WTC11 (cell line): ENCODE measurements at regions not wholly inside any gene's neighbourhood (a gene's known extent, or its start where the extent isn't known, plus 50 kb on each side); places are given as distances from the start of the nearest gene placed in this dataset.

Experiments used
- ATAC-seq: fragments of 200-7000 bp; cut with Tn5 transposase; 2 replicates; pipeline ENCODE4 v1.10.0; 2021; ENCODE audit warnings: mild to moderate bottlenecking, moderate library complexity
- CTCF ChIA-PET: fragments of 300-600 bp; sonication (Branson Sonifier 250); formaldehyde crosslinking; loops from one replicate; lab custom pipeline; 2021; ENCODE audit warnings: antibody characterized with exemption; lab: Charles Lee
- POLR2A ChIA-PET: fragments of 350-600 bp; sonication (Branson Sonifier 250); formaldehyde crosslinking; loops from one replicate; lab custom pipeline; 2021; ENCODE audit warnings: antibody characterized with exemption; lab: Charles Lee
- DNase-seq: peaks from one replicate; pipeline ENCODE4 v3.0.0; 2021; ENCODE audit warnings: low spot score
- H3K27ac Mint-ChIP-seq: 2 replicates; pipeline ENCODE4 v1.8.0; 2021; ENCODE audit warnings: mixed read lengths
- H3K27me3 Mint-ChIP-seq: 2 replicates; pipeline ENCODE4 v1.8.0; 2021; ENCODE audit warnings: low read depth, mild to moderate bottlenecking, moderate library complexity, mixed read lengths
- H3K36me3 Mint-ChIP-seq: 2 replicates; pipeline ENCODE4 v1.8.0; 2021; ENCODE audit warnings: mixed read lengths
- H3K4me1 Mint-ChIP-seq: 2 replicates; pipeline ENCODE4 v1.8.0; 2022; ENCODE audit warnings: mixed read lengths
- H3K4me3 Mint-ChIP-seq: 2 replicates; pipeline ENCODE4 v1.8.0; 2021; ENCODE audit warnings: mild to moderate bottlenecking, moderate library complexity, mixed read lengths
- H3K9me3 Mint-ChIP-seq: 2 replicates; pipeline ENCODE4 v1.8.0; 2021; ENCODE audit warnings: mixed read lengths
- AFF4 ChIP-seq: sonication (generic); formaldehyde crosslinking; IDR thresholded peaks from 2 replicates; pipeline ENCODE4 v1.8.1; 2023; ENCODE audit warnings: mild to moderate bottlenecking, missing genetic modification reagents, borderline replicate concordance
- ATF1 ChIP-seq: sonication (generic); formaldehyde crosslinking; IDR thresholded peaks from 2 replicates; pipeline ENCODE4 v1.8.1; 2023; ENCODE audit warnings: mild to moderate bottlenecking, moderate library complexity, missing genetic modification reagents
- ATF3 ChIP-seq: sonication (generic); formaldehyde crosslinking; conservative IDR thresholded peaks from 2 replicates; pipeline ENCODE4 v1.8.1; 2022; ENCODE audit warnings: mild to moderate bottlenecking, missing genetic modification reagents
- CREM ChIP-seq: sonication (generic); formaldehyde crosslinking; IDR thresholded peaks from 2 replicates; pipeline ENCODE4 v1.8.1; 2022; ENCODE audit warnings: mild to moderate bottlenecking, missing genetic modification reagents, moderate library complexity
- JAZF1 ChIP-seq: fragments of 250-450 bp; sonication (Bioruptor Pico); IDR thresholded peaks from 2 replicates; pipeline ENCODE4 v1.9.0; 2021; ENCODE audit warnings: moderate library complexity, mild to moderate bottlenecking, inconsistent platforms
- JUN ChIP-seq: sonication (generic); formaldehyde crosslinking; IDR thresholded peaks from 2 replicates; pipeline ENCODE4 v1.8.0; 2023; ENCODE audit warnings: mild to moderate bottlenecking, missing genetic modification reagents
- OVOL2 ChIP-seq: fragments of 250-450 bp; sonication (Bioruptor Pico); IDR thresholded peaks from 2 replicates; pipeline ENCODE4 v1.9.0; 2021; ENCODE audit warnings: mild to moderate bottlenecking, borderline replicate concordance
- PREB ChIP-seq: sonication (generic); formaldehyde crosslinking; IDR thresholded peaks from 2 replicates; pipeline ENCODE4 v1.8.1; 2022; ENCODE audit warnings: mild to moderate bottlenecking, missing genetic modification reagents, moderate library complexity, borderline replicate concordance
- PRRX2 ChIP-seq: fragments of 250-450 bp; sonication (Bioruptor Pico); IDR thresholded peaks from 2 replicates; pipeline ENCODE4 v1.8.0; 2021; ENCODE audit warnings: mild to moderate bottlenecking
- RELA ChIP-seq: sonication (generic); formaldehyde crosslinking; IDR thresholded peaks from 2 replicates; pipeline ENCODE4 v1.8.1; 2022; ENCODE audit warnings: missing genetic modification reagents, mild to moderate bottlenecking, borderline replicate concordance
- RORB ChIP-seq: fragments of 250-450 bp; sonication (Bioruptor Pico); IDR thresholded peaks from 2 replicates; pipeline ENCODE4 v1.9.0; 2021; ENCODE audit warnings: mild to moderate bottlenecking
- SOX15 ChIP-seq: fragments of 250-450 bp; sonication (Bioruptor Pico); IDR thresholded peaks from 2 replicates; pipeline ENCODE4 v1.9.0; 2021; ENCODE audit warnings: mild to moderate bottlenecking
- USF2 ChIP-seq: sonication (generic); formaldehyde crosslinking; IDR thresholded peaks from 2 replicates; pipeline ENCODE4 v1.8.1; 2023; ENCODE audit warnings: mild to moderate bottlenecking, missing genetic modification reagents, moderate library complexity
- ZBTB21 ChIP-seq: sonication (generic); formaldehyde crosslinking; IDR thresholded peaks from 2 replicates; pipeline ENCODE4 v1.8.1; 2023; ENCODE audit warnings: mild to moderate bottlenecking, missing genetic modification reagents, borderline replicate concordance
- ZNF121 ChIP-seq: sonication (generic); formaldehyde crosslinking; IDR thresholded peaks from 2 replicates; pipeline ENCODE4 v1.8.0; 2023; ENCODE audit warnings: missing genetic modification reagents
- ZNF232 ChIP-seq: sonication (generic); formaldehyde crosslinking; IDR thresholded peaks from 2 replicates; pipeline ENCODE4 v1.8.0; 2022; ENCODE audit warnings: mild to moderate bottlenecking, missing genetic modification reagents
- ZNF416 ChIP-seq: fragments of 250-450 bp; sonication (Bioruptor Pico); IDR thresholded peaks from 2 replicates; pipeline ENCODE4 v1.9.0; 2021; ENCODE audit warnings: mild to moderate bottlenecking, inconsistent platforms
- ZNF532 ChIP-seq: fragments of 250-450 bp; sonication (Bioruptor Pico); IDR thresholded peaks from 2 replicates; pipeline ENCODE4 v1.9.0; 2021; ENCODE audit warnings: mild to moderate bottlenecking, borderline replicate concordance
- TF ChIP-seq, protein P1 (sequence below): sonication (generic); formaldehyde crosslinking; IDR thresholded peaks from 2 replicates; pipeline ENCODE4 v1.8.0; 2022; ENCODE audit warnings: mild to moderate bottlenecking, missing genetic modification reagents
- TF ChIP-seq, protein P2 (sequence below): sonication (generic); formaldehyde crosslinking; IDR thresholded peaks from 2 replicates; pipeline ENCODE4 v1.8.1; 2023; ENCODE audit warnings: mild to moderate bottlenecking, moderate library complexity, missing genetic modification reagents
- TF ChIP-seq, protein P3 (sequence below): sonication (generic); formaldehyde crosslinking; IDR thresholded peaks from 2 replicates; pipeline ENCODE4 v1.8.0; 2022; ENCODE audit warnings: mild to moderate bottlenecking, missing genetic modification reagents
- TF ChIP-seq, protein P4 (sequence below): sonication (generic); formaldehyde crosslinking; IDR thresholded peaks from 2 replicates; pipeline ENCODE4 v1.8.0; 2023; ENCODE audit warnings: missing genetic modification reagents

DNA sequence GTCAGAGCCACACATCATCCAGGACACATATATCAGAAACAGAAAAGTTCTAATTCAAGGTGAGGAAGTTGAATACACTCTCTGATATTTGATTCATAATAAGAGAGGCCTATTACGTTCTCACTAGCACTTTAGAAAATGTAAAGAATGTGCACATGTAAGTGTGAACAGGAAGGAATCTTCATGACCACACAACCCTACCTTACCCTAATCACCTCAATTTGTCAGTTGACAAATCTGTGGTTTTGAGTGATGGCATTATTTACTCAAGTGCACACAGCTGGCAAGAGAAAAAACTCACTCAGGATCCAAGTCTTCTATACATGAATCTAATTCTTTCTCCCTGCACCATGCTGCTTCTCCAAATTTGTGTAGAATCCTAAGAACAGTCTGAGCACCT is 445.8 kb downstream of the SUCLA2 start (continued):
- TF ChIP-seq AFF4 (no peak), SOX15 (no peak), CREM (CRISPR knock-in tag) (no peak), PRRX2 (CRISPR knock-in tag) (no peak), ATF1 (CRISPR knock-in tag) (no peak), ZNF532 (CRISPR knock-in tag) (no peak), JAZF1 (no peak), RELA (CRISPR knock-in tag) (no peak)
- TF ChIP-seq, protein P1, sequence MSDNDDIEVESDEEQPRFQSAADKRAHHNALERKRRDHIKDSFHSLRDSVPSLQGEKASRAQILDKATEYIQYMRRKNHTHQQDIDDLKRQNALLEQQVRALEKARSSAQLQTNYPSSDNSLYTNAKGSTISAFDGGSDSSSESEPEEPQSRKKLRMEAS = no peak

DNA sequence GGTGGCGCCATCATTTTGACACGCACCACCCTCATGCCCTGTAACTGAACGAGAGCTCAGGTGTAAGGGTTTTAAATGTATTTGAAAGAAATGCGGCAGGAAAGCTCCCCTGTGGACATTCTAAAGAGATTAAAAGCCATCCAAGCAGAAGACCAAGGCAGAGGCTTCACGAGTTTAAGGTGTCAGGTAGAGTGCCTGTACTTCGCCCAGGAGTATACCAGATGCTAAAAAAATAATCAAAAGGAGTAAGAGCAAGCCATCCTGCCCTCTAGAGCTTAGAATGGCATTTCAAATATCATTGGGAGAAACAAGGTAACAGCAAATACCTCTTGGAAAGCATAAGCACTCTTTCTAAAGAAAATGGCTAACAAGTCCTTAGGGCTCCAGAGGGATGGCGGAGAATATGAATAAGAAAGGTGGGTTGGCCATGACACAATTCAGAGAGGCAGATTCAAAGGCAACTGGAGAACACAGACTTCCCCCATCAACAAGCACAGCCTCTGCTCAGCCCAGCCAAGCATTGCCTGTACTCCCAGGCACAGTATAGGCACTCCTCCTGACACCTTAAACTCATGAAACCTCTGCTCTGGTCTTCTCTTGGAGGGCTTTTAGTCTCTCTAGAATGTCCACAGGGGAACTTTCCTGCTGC is 447.6 kb downstream of the SUCLA2 start:
- Mint-ChIP-seq H3K9me3 (no peaks in the 10 kb centered on the region), H3K4me3 (no peak overlapping the region), H3K27me3 (no peaks in the 10 kb centered on the region), H3K4me1 (peaks cover 23% of the 10 kb centered on the region), H3K36me3 (no peaks in the 10 kb centered on the region), H3K27ac (peak overlapping the region; percentile 49; the same call in 1 of the 2 replicates)
- DNase-seq (no peak), ATAC-seq (peak; percentile 94)
- ChIA-PET CTCF (interaction anchor here (0.7 kb wide), 1 partner anchor 11 kb away, joined by 3 read pairs; no protein-coding TSS in a partner anchor), POLR2A (no interaction called here)
- TF ChIP-seq ATF3 (CRISPR knock-in tag) = no peak
- TF ChIP-seq RORB (CRISPR knock-in tag) = no peak
- TF ChIP-seq, protein P2, sequence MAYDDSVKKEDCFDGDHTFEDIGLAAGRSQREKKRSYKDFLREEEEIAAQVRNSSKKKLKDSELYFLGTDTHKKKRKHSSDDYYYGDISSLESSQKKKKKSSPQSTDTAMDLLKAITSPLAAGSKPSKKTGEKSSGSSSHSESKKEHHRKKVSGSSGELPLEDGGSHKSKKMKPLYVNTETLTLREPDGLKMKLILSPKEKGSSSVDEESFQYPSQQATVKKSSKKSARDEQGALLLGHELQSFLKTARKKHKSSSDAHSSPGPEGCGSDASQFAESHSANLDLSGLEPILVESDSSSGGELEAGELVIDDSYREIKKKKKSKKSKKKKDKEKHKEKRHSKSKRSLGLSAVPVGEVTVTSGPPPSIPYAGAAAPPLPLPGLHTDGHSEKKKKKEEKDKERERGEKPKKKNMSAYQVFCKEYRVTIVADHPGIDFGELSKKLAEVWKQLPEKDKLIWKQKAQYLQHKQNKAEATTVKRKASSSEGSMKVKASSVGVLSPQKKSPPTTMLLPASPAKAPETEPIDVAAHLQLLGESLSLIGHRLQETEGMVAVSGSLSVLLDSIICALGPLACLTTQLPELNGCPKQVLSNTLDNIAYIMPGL (CRISPR knock-in tag) = no peak
- TF ChIP-seq, protein P3, sequence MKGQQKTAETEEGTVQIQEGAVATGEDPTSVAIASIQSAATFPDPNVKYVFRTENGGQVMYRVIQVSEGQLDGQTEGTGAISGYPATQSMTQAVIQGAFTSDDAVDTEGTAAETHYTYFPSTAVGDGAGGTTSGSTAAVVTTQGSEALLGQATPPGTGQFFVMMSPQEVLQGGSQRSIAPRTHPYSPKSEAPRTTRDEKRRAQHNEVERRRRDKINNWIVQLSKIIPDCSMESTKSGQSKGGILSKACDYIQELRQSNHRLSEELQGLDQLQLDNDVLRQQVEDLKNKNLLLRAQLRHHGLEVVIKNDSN (CRISPR knock-in tag) = no peak
- no peak for TF ChIP-seq ZNF232
- no peak for TF ChIP-seq ZNF416 (CRISPR knock-in tag)
- no peak for TF ChIP-seq ZBTB21 (CRISPR knock-in tag)
- TF ChIP-seq USF2 = no peak
- TF ChIP-seq OVOL2 = no peak
- no peak for TF ChIP-seq PREB (CRISPR knock-in tag)
- TF ChIP-seq ZNF121 (CRISPR knock-in tag) = no peak
- TF ChIP-seq JUN = no peak
- TF ChIP-seq, protein P4, sequence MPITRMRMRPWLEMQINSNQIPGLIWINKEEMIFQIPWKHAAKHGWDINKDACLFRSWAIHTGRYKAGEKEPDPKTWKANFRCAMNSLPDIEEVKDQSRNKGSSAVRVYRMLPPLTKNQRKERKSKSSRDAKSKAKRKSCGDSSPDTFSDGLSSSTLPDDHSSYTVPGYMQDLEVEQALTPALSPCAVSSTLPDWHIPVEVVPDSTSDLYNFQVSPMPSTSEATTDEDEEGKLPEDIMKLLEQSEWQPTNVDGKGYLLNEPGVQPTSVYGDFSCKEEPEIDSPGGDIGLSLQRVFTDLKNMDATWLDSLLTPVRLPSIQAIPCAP = no peak
